ENCODE measurements at regions not wholly inside any gene's neighbourhood (a gene's known extent, or its start where the extent isn't known, plus 50 kb on each side); places are given as distances from the start of the nearest gene placed in this dataset.

DNA sequence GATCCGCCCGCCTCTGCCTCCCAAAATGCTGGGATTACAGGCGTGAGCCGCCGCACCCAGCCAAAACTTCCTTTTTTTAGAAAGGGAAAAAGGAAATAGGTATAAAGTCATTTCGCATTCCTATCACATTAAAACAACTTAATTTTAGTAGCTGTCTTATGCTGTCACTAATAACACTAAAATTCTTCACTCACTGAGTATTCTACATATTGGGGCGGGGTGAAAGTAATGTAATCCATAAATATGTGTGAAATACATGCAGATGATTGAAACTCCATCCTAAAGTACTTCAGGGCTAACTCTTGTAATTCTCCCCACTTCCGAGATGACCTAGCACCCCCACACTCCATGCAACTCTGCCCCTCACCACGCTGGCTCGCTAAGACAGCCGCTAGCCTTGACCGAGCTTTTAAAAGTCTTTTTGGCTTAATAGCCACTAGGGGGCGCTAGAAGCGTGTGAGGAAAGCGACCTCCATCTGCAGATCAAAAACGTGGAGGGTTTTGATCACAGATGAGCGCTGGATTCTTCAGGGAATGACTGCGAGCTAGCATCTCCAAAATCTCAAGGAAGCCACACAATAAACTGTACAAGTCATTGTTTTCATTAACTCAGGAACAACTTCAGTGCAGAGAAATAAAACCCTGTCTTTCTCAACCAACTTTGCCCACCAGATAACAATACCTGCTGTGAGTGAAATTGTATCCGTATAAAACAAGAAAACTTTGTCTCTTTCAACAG is 129.3 kb upstream of the IGF1R start:
- no peak for TF ChIP-seq EZH2 (IDR thresholded peaks at IDR 0.05; ENCODE audit: low read depth)
- TF ChIP-seq, protein P1, sequence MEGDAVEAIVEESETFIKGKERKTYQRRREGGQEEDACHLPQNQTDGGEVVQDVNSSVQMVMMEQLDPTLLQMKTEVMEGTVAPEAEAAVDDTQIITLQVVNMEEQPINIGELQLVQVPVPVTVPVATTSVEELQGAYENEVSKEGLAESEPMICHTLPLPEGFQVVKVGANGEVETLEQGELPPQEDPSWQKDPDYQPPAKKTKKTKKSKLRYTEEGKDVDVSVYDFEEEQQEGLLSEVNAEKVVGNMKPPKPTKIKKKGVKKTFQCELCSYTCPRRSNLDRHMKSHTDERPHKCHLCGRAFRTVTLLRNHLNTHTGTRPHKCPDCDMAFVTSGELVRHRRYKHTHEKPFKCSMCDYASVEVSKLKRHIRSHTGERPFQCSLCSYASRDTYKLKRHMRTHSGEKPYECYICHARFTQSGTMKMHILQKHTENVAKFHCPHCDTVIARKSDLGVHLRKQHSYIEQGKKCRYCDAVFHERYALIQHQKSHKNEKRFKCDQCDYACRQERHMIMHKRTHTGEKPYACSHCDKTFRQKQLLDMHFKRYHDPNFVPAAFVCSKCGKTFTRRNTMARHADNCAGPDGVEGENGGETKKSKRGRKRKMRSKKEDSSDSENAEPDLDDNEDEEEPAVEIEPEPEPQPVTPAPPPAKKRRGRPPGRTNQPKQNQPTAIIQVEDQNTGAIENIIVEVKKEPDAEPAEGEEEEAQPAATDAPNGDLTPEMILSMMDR (conservative IDR thresholded peaks at IDR 0.05) = peak; percentile 88
- Histone ChIP-seq H3K9me2 (ENCODE audit: insufficient read depth) (no peaks in the 10 kb centered on the region), H3K9me3 (ENCODE audit: insufficient read depth, low read depth) (no peaks in the 10 kb centered on the region), H3K4me2 (peak overlapping the region; percentile 59), H3K4me1 (replicated peaks; ENCODE audit: insufficient read depth) (no peaks in the 10 kb centered on the region), H2AFZ (no peak overlapping the region), H4K20me1 (ENCODE audit: insufficient read depth) (no peaks in the 10 kb centered on the region), H3K27me3 (ENCODE audit: insufficient read depth, low read depth) (0 out of 2 replicates have a peak, but pooled peaks cover 5% of the 10 kb centered on the region), H3K27ac (no peak overlapping the region), H3K36me3 (ENCODE audit: low read depth) (no peaks in the 10 kb centered on the region), H3K79me2 (ENCODE audit: low read depth) (no peaks in the 10 kb centered on the region), H3K4me3 (no peak overlapping the region), H3F3A (ENCODE audit: insufficient read depth, low read depth) (no peaks in the 10 kb centered on the region)
- ChIA-PET POLR2A (ENCODE audit: unreplicated experiment) (no interaction called here), CTCF (interaction anchor here (0.5 to 1.3 kb wide), 9 partner anchors 126 to 558 kb away, joined by 3 to 11 read pairs (median 6); no protein-coding TSS in a partner anchor)
- intact Hi-C loops (cut with micrococcal nuclease; ENCODE audit: unreplicated experiment) = loop anchor here (1.0 to 10.0 kb wide), 5 partner anchors 128 to 693 kb away; no protein-coding TSS in a partner anchor
- no TSS peak for BruUV-seq (replicated peaks)
- DNase-seq = peak; percentile 47 to 62

DNA sequence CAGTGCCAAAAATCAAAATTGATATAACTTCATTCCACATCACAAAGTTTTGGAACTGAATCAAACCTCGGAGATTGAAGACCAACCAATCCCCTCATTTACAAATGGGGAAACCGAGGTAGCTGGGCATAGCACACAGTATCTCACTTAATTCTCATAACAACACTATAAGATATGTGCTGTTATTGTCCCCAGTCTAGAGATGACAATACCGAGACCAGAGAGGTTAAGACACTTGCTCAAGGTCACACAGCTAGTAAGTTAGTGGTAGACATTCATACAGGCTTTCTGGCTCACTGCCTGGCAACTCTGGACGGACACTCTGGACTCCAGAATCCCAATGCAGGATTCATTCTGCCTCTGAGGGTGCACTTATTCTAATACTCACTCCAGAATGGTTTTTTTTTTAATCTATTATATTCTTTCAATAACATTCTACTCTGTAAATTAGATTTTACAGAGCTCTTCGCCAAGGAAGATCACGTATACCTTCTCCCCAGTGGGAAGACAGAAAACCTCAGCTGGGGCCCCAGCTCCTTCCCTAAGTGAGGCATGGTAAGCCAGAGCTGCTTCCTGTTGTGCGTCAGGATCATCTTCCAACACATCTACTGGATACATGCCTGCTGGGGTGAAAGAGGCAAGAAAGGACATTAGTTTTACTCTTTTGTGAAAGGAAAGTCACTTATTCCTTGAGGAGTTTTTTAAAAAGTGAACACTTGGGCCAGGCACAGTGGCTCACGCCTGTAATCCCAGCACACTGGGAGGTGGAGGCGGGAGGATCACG is 128.4 kb upstream of the IGF1R start:
- CTCF ChIA-PET = interaction anchor here (0.7 to 1.1 kb wide), 3 partner anchors 36 to 743 kb away, joined by 3 to 6 read pairs (median 3); no protein-coding TSS in a partner anchor
- no peaks in the 10 kb centered on the region for H3K9me3 ChIP-seq (ENCODE audit: insufficient read depth, low read depth)
- POLR2A ChIA-PET (ENCODE audit: unreplicated experiment) = no interaction called here
- H4K20me1 ChIP-seq (ENCODE audit: insufficient read depth) = no peaks in the 10 kb centered on the region
- no peak overlapping the region for H3K27ac ChIP-seq
- intact Hi-C loops (cut with micrococcal nuclease; ENCODE audit: unreplicated experiment) = loop anchor here (1.0 to 10.0 kb wide), 5 partner anchors 127 to 692 kb away; no protein-coding TSS in a partner anchor
- no peaks in the 10 kb centered on the region for H3K79me2 ChIP-seq (ENCODE audit: low read depth)
- peaks cover 7% of the 10 kb centered on the region; the same call in 1 of the 2 replicates for H3K27me3 ChIP-seq (ENCODE audit: insufficient read depth, low read depth)
- no peak for DNase-seq
- H3K4me2 ChIP-seq = no peak overlapping the region
- TF ChIP-seq, protein P1 (conservative IDR thresholded peaks at IDR 0.05) = no peak
- no peak for TF ChIP-seq EZH2 (IDR thresholded peaks at IDR 0.05; ENCODE audit: low read depth)
- H3F3A ChIP-seq (ENCODE audit: insufficient read depth, low read depth) = no peaks in the 10 kb centered on the region
- no peaks in the 10 kb centered on the region for H3K9me2 ChIP-seq (ENCODE audit: insufficient read depth)
- H2AFZ ChIP-seq = no peak overlapping the region
- no TSS peak for BruUV-seq (replicated peaks)
- no peaks in the 10 kb centered on the region for H3K4me1 ChIP-seq (replicated peaks; ENCODE audit: insufficient read depth)
- H3K36me3 ChIP-seq (ENCODE audit: low read depth) = no peaks in the 10 kb centered on the region
- H3K4me3 ChIP-seq = no peak overlapping the region

DNA sequence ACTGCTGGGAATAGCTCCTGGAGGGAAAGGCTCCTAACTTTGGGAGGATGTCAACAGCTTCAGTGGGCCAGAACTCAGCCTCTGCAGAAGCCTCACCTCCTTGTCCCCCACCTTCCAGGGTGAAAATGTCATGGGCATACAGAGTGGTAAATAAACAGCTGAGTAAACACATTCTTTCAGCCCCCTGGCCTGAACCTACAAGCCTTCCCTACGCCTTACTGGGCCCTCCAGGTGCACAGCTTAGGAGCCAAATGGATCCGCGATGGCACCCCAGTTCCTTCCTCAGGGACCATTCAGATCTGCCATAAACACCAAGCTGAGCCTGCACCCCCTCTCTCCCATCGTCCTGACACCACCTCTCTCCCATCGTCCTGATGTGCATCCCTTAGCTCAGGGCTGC is 126.2 kb upstream of the IGF1R start:
- no peak for TF ChIP-seq EZH2 (IDR thresholded peaks at IDR 0.05; ENCODE audit: low read depth)
- TF ChIP-seq, protein P1 (conservative IDR thresholded peaks at IDR 0.05) = no peak
- Histone ChIP-seq H3K4me1 (replicated peaks; ENCODE audit: insufficient read depth) (no peaks in the 10 kb centered on the region), H4K20me1 (ENCODE audit: insufficient read depth) (no peaks in the 10 kb centered on the region), H3K9me2 (ENCODE audit: insufficient read depth) (no peaks in the 10 kb centered on the region), H3K79me2 (ENCODE audit: low read depth) (no peaks in the 10 kb centered on the region), H3K4me3 (no peak overlapping the region), H3K27ac (no peak overlapping the region), H3K4me2 (no peak overlapping the region), H2AFZ (no peak overlapping the region), H3K27me3 (ENCODE audit: insufficient read depth, low read depth) (peaks cover 3% of the 10 kb centered on the region; the same call in 1 of the 2 replicates), H3K9me3 (ENCODE audit: insufficient read depth, low read depth) (no peaks in the 10 kb centered on the region), H3F3A (ENCODE audit: insufficient read depth, low read depth) (no peaks in the 10 kb centered on the region), H3K36me3 (ENCODE audit: low read depth) (no peaks in the 10 kb centered on the region)
- DNase-seq = no peak
- intact Hi-C loops (cut with micrococcal nuclease; ENCODE audit: unreplicated experiment) = no loop called here
- ChIA-PET POLR2A (ENCODE audit: unreplicated experiment) (interaction anchor here (1.0 kb wide), 1 partner anchor 375 kb away, joined by 6 read pairs; no protein-coding TSS in a partner anchor), CTCF (interaction anchor here (0.5 to 0.6 kb wide), 2 partner anchors 8 to 85 kb away, joined by 4 to 7 read pairs; no protein-coding TSS in a partner anchor)
- no TSS peak for BruUV-seq (replicated peaks)
